Parathyroid adenoma (tissue), 2 donors: ENCODE measurements at regions not wholly inside any gene's neighbourhood (a gene's known extent, or its start where the extent isn't known, plus 50 kb on each side); places are given as distances from the start of the nearest gene placed in this dataset.

ENCODE experiments used
- H2AFZ ChIP-seq: fragments of 300-600 bp; sonication (generic); one replicate; pipeline ENCODE4 v1.7.0; 2017; ENCODE audit warnings: antibody characterized with exemption, mild to moderate bottlenecking
- H3K27ac ChIP-seq: fragments of 300-600 bp; sonication (generic); one replicate; pipeline ENCODE4 v1.7.0; 2017
- H3K27me3 ChIP-seq: fragments of 300-600 bp; sonication (generic); one replicate; pipeline ENCODE4 v1.7.0; 2017; ENCODE audit warnings: low read length; ENCODE audit not compliant: control insufficient read depth, insufficient read depth
- H3K36me3 ChIP-seq: fragments of 300-600 bp; sonication (generic); one replicate; pipeline ENCODE4 v1.7.0; 2017; ENCODE audit warnings: low read length; ENCODE audit not compliant: control insufficient read depth, insufficient read depth
- H3K4me1 ChIP-seq: fragments of 300-600 bp; sonication (generic); one replicate; pipeline ENCODE4 v1.7.0; 2017; ENCODE audit warnings: control low read depth
- H3K4me2 ChIP-seq: fragments of 300-600 bp; sonication (generic); one replicate; pipeline ENCODE4 v1.7.0; 2017; ENCODE audit warnings: low read length
- H3K4me3 ChIP-seq: fragments of 300-600 bp; sonication (generic); one replicate; pipeline ENCODE4 v1.7.0; 2017; ENCODE audit warnings: low read depth, low read length
- H3K79me2 ChIP-seq: fragments of 300-600 bp; sonication (generic); one replicate; pipeline ENCODE4 v1.7.0; 2017; ENCODE audit warnings: control low read depth
- H3K9ac ChIP-seq: fragments of 300-600 bp; sonication (generic); one replicate; pipeline ENCODE4 v1.7.0; 2017; ENCODE audit warnings: mild to moderate bottlenecking
- H3K9me3 ChIP-seq: fragments of 300-600 bp; sonication (generic); one replicate; pipeline ENCODE4 v1.7.0; 2017; ENCODE audit warnings: low read length; ENCODE audit not compliant: control insufficient read depth
- CTCF ChIP-seq: fragments of 300-600 bp; sonication (generic); IDR thresholded peaks from one replicate; pipeline ENCODE4 v1.7.0; 2017; ENCODE audit warnings: antibody characterized with exemption, mild to moderate bottlenecking
- donor health status: primary hyperparathyroidism.

GRCh38 chr13:97723655-97724054, 229.8 kb upstream of the IPO5 start:
- Histone ChIP-seq H3K9me3 (no peaks in the 10 kb centered on the region), H3K4me1 (no peaks in the 10 kb centered on the region), H3K9ac (no peak overlapping the region), H3K27ac (no peak overlapping the region), H3K4me3 (no peak overlapping the region), H3K27me3 (no peaks in the 10 kb centered on the region), H2AFZ (no peak overlapping the region), H3K4me2 (no peak overlapping the region), H3K36me3 (no peaks in the 10 kb centered on the region), H3K79me2 (no peaks in the 10 kb centered on the region)
- TF ChIP-seq CTCF, result no peak

- Histone ChIP-seq H2AFZ (no peak overlapping the region), H3K4me3 (no peak overlapping the region), H3K27me3 (no peaks in the 10 kb centered on the region), H3K4me2 (no peak overlapping the region), H3K79me2 (no peaks in the 10 kb centered on the region), H3K9me3 (no peaks in the 10 kb centered on the region), H3K36me3 (no peaks in the 10 kb centered on the region), H3K4me1 (no peaks in the 10 kb centered on the region), H3K27ac (no peak overlapping the region), H3K9ac (no peak overlapping the region)
- TF ChIP-seq CTCF, result no peak
Observed at GRCh38 chr13:97724450-97724849, 229.0 kb upstream of the IPO5 start.

DNA sequence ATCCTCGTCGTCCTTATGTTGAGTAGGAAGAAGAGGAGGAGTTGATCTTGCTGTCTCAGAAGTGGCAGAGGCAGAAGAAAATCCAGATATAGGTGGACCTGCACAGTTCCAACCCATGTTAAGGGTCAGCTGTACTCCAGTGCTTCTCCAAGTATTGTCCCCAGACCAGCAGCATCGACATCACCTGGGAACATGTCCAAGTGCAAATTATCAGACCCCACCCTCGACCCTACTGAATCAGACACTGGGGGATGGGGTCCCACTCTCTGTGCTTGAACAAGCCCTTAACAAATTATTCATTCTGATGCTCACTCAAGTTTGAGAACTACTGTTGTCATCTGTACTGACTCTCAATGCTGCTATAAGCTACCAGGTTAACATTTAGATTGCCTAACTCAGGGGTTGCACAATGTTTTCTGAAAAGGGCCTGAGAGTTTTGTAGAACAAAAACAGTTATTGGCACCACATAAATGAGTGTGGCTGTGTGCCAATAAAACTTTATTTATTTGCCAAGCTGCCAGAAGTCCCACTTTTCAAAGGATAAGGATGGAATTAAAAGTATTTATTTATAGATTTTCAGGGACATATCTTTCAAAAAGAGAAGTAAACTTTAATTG, 226.7 kb upstream of the IPO5 start:
- H3K9ac ChIP-seq, result no peak overlapping the region
- no peak overlapping the region for H3K4me2 ChIP-seq
- H3K9me3 ChIP-seq, result no peaks in the 10 kb centered on the region
- no peaks in the 10 kb centered on the region for H3K79me2 ChIP-seq
- H3K4me1 ChIP-seq, result no peaks in the 10 kb centered on the region
- no peaks in the 10 kb centered on the region for H3K36me3 ChIP-seq
- H3K27ac ChIP-seq, result no peak overlapping the region
- no peaks in the 10 kb centered on the region for H3K27me3 ChIP-seq
- H3K4me3 ChIP-seq, result no peak overlapping the region
- H2AFZ ChIP-seq, result no peak overlapping the region
- no peak for TF ChIP-seq CTCF

DNA sequence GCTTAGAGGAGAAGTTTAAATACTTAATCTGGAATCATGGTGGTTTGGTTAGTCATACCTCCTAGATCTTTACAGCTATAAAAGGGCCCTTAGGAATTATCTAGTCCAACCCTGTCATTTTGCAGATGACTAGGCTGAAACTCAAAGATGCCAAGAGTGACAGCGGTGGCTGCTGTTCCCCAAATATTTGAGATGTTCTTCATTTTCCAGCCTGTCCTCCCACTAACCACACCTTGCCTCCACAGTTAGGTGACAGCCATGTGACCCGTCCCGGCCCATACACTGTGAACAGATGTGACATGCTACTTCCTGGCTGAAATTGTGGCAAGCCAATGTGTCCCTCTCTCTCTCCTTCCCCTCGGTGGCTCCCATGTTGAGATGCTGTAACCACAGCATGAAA, 225.5 kb upstream of the IPO5 start:
- no peaks in the 10 kb centered on the region for H3K4me1 ChIP-seq
- no peak overlapping the region for H3K27ac ChIP-seq
- no peak overlapping the region for H3K4me2 ChIP-seq
- TF ChIP-seq CTCF, result no peak
- H3K27me3 ChIP-seq, result no peaks in the 10 kb centered on the region
- H3K4me3 ChIP-seq, result no peak overlapping the region
- no peaks in the 10 kb centered on the region for H3K79me2 ChIP-seq
- no peaks in the 10 kb centered on the region for H3K9me3 ChIP-seq
- H3K36me3 ChIP-seq, result no peaks in the 10 kb centered on the region
- H2AFZ ChIP-seq, result no peak overlapping the region
- H3K9ac ChIP-seq, result no peak overlapping the region

DNA sequence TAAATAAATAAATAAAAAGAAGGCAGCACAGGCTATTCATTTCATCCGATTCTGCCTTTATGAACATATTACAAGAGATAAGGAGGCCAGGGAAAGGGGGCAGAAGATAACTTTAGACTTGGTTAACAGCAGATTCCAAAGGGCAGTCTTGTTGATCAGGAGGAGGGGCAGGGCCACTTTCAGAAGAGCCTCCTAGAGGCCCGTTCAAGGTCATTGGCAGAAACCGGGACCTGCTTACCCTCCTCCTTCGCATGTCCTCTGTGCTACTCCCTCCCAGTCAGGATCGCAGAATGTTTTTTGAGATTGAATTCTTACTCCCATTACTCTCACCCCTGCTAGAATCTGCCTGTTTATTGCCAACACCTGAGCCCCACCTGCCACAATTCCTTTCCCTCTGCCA, 217.0 kb upstream of the IPO5 start:
- no peak overlapping the region for H3K4me3 ChIP-seq
- H3K4me1 ChIP-seq, result no peaks in the 10 kb centered on the region
- H2AFZ ChIP-seq, result no peak overlapping the region
- TF ChIP-seq CTCF, result no peak
- H3K36me3 ChIP-seq, result no peaks in the 10 kb centered on the region
- H3K9ac ChIP-seq, result no peak overlapping the region
- no peaks in the 10 kb centered on the region for H3K79me2 ChIP-seq
- H3K4me2 ChIP-seq, result no peak overlapping the region
- no peaks in the 10 kb centered on the region for H3K9me3 ChIP-seq
- H3K27ac ChIP-seq, result no peak overlapping the region
- H3K27me3 ChIP-seq, result no peaks in the 10 kb centered on the region
